ENCODE measurements at regions not wholly inside any gene's neighbourhood (a gene's known extent, or its start where the extent isn't known, plus 50 kb on each side); places are given as distances from the start of the nearest gene placed in this dataset.

DNA sequence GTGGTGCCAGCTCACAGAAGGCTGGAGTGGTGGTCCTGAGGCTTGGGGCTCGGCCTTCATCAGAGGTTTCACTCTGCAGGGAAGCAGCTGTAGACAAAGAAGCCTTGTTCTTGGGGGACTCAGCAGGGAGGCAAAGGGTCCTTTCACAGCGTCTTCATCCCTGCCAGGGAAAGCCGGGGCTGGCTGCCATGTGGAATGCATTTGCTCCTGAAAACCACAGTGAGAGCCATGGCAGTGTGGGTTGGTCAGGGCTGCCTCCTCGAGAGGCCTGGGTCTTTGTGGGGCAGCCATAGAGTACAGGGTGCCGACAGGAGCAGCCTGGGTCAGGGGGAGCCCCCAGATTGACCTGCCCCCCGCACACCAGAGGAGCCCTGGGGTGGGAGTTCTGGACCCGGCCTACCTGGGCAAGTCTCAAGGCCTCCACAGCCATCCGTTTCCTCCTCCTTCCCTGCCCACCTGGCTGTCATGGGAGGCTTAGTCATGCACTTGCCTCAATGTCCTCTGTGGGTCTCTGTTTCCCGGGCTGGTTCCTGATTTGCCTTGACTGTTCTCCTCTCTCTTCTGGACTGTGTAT is 144.0 kb downstream of the CDC5L start:
- no peak for DNase-seq (ENCODE audit: low read depth)

GRCh38 chr6:44533421-44533820 is 145.9 kb downstream of the CDC5L start:
- DNase-seq (ENCODE audit: low read depth), result no peak

GRCh38 chr6:44534291-44534690 is 146.8 kb downstream of the CDC5L start:
- DNase-seq (ENCODE audit: low read depth), result no peak

DNA sequence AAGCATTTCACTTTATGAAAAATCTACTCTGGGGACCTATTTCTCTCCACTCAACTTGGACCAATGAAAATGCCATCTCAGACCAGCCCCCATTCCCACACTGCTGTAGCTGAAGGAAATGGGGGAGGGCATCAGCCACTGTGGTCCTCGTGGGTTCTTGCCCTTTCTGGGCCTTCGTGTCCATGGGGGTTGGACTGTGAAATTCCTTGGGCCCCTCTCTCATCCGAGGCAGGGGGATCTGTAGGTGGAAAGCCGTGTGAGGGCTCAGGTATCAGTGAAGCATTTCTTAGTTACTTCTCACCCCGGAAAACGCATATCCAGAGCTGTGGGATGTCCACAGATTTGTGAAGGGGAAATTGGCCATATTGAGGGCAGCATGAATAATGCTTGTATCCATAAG is 147.9 kb downstream of the CDC5L start:
- no peak for DNase-seq (ENCODE audit: low read depth)

GRCh38 chr6:44535967-44536366 is 148.5 kb downstream of the CDC5L start:
- DNase-seq (ENCODE audit: low read depth), result no peak

- DNase-seq (ENCODE audit: low read depth), result no peak
Measured at GRCh38 chr6:44537306-44538049, 150.0 kb downstream of the CDC5L start.

DNA sequence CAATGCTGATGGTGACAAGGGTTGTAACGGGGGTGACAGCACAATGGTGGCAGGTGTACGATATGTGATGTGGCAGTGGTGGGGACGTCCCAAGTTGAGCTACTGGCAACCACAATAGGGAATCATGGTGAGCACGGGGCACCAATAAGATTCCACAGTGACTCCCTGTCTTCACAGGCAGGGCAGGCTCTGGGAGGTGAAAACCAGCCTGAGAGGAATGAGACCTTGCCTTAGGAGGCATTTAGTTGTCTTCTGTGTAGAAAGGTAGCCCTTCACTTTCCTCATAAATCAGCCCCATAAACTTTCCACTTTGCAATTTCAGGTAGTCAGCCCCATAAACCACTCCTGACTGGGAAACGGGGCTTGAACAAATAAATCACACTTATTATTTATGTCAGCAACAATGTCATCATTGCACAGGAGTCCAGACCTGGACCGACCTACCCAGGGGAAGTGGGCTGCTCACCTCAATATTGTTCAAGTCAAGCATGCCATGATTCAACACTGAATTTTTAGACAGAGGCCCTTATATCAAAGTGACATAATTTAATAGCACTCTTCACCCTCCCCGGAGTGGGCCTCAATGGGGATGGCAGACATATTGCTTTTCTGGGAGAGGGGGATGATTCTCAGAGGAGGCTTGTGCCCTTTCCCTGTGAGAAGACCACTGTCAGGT is 150.8 kb downstream of the CDC5L start:
- DNase-seq (ENCODE audit: low read depth), result no peak

GRCh38 chr6:44538807-44539201 is 151.3 kb downstream of the CDC5L start:
- DNase-seq (ENCODE audit: low read depth), result no peak

GRCh38 chr6:44539701-44540355 is 152.3 kb downstream of the CDC5L start:
- DNase-seq (ENCODE audit: low read depth), result no peak

- DNase-seq (ENCODE audit: low read depth), result no peak
Measured at GRCh38 chr6:44540881-44541280, 153.4 kb downstream of the CDC5L start.

GRCh38 chr6:44542401-44543116 is 155.1 kb downstream of the CDC5L start:
- DNase-seq (ENCODE audit: low read depth), result no peak

DNA sequence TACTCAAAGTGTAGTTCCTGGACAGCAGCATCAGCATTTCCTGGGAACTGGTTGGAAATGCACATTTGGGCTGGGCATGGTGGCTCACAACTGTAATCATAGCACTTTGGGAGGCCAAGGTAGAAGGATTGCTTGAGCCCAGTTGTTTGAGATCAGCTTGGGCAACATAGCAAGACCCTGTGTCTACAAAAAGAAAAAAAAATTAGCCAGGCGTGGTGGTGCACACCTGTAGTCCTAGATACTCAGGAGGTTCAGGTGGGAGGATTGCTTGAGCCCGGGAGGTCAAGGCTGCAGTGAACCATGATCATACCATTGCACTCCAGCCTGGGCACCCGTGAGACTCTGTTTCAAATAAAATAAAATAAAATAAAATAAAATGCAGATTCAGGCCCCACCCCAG is 156.2 kb downstream of the CDC5L start:
- DNase-seq (ENCODE audit: low read depth), result no peak

GRCh38 chr6:44545224-44545623 is 157.7 kb downstream of the CDC5L start:
- DNase-seq (ENCODE audit: low read depth), result no peak

DNA sequence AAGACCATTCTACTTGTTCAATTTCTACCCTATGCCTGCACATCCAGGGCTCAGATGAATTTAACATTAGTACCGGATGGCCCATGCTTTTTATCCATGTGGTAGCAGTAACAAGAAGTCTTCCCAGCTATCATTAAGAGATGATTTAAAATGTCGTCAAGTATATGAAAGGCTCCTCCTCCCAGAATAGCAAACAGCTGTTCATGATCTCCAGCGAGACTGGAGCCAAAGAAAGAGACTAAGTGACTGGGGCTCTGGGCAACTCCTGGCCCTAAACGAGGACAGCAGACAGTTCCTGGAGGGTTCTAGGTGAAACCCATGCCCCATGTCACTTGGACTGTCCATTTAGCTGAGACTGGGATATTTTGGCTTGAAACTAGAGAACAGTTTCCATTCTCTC is 160.8 kb downstream of the CDC5L start:
- DNase-seq (ENCODE audit: low read depth), result no peak

DNA sequence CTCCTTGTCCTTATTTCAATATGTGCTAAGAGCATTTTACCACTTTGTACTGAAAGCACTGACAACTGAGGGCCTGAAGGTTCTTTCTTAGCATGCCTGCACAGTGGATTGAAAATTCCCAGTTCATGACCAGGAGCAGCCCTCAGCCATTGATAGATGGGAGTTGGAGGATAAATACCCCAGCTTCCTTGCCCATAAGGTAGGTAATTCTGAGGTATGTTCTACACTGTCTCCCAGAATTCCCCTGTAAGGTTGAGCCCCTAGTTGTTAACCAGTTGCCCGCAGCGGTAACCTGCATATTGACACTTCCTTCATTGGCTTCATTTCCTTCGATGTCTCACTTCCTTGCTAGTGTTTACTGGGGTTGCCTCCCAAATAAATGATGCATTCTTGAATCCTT is 162.0 kb downstream of the CDC5L start:
- no peak for DNase-seq (ENCODE audit: low read depth)

GRCh38 chr6:44554194-44554593 is 166.7 kb downstream of the CDC5L start:
- no peak for DNase-seq (ENCODE audit: low read depth)

GRCh38 chr6:44554861-44555260 is 167.4 kb downstream of the CDC5L start:
- no peak for DNase-seq (ENCODE audit: low read depth)

GRCh38 chr6:44556046-44556445 is 168.5 kb downstream of the CDC5L start:
- no peak for DNase-seq (ENCODE audit: low read depth)

DNA sequence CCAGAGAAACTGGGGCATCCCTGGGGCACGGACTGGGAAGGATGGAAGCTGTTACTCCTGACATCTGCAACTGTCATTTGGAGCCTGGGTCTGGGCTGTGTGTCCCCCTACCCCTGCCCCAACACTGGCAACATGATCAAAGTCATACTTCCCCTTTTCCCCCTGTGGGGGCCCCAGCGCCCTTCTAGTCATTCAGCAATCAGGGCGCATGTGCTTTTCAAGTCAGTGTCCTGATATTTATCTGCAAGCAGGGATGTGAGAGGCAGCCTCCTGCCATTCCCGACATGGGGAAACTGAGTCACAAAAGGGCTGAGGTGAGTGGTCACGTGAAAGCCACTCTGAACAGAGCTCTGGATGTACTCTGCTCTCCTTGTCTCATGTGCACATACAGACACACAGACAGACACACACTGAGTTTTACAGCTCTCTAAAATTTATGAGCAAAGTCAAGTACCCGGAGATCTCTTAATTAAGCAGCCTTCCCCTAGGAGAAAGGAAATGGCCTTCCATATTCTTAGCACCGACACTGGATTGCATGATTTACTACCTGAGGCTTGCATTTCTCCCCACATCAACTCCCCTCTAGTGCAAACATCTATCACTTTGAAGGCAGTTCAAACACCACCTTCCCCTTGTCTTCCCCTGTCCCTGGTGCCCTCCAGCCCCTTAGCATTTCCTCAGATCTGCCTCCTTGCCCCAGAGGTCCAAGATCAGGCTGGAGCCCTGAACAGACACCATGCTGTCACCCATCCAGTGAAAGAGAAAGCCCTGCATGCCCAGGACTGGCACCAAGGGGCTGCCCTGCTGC is 170.7 kb downstream of the CDC5L start:
- DNase-seq (ENCODE audit: low read depth), result no peak

- DNase-seq (ENCODE audit: low read depth), result no peak
Measured at GRCh38 chr6:44558832-44559251, 171.3 kb downstream of the CDC5L start.

- no peak for DNase-seq (ENCODE audit: low read depth)
Measured at GRCh38 chr6:44559486-44560270, 172.2 kb downstream of the CDC5L start.

Measured in stromal cell of bone marrow (primary cell).